H9 (cell line): ENCODE measurements at regions not wholly inside any gene's neighbourhood (a gene's known extent, or its start where the extent isn't known, plus 50 kb on each side); places are given as distances from the start of the nearest gene placed in this dataset.

Experiments
- DNase-seq: peaks from one replicate; pipeline ENCODE4 v3.0.0-alpha.2; 2017
- H2AFZ ChIP-seq: one replicate; pipeline ENCODE4 v1.6.1; 2013; ENCODE audit warnings: mild to moderate bottlenecking, low read length, control low read depth, moderate library complexity
- H2AK5ac ChIP-seq: 2 replicates; pipeline ENCODE4 v1.6.1; 2013; ENCODE audit warnings: low read length, control low read depth, mixed read lengths; ENCODE audit not compliant: insufficient read length
- H2BK120ac ChIP-seq: one replicate; pipeline ENCODE4 v1.6.1; 2013; ENCODE audit warnings: low read depth, mild to moderate bottlenecking, low read length, control low read depth, inconsistent platforms; ENCODE audit not compliant: poor library complexity, severe bottlenecking
- H2BK12ac ChIP-seq: 2 replicates; pipeline ENCODE4 v1.6.1; 2013; ENCODE audit warnings: low read length, control low read depth, mixed read lengths, low read depth; ENCODE audit not compliant: insufficient read length
- H2BK15ac ChIP-seq: 2 replicates; pipeline ENCODE4 v1.6.1; 2013; ENCODE audit warnings: low read depth, low read length, control low read depth
- H2BK20ac ChIP-seq: one replicate; pipeline ENCODE4 v1.6.1; 2013; ENCODE audit warnings: low read depth, mild to moderate bottlenecking, low read length, control low read depth, inconsistent platforms; ENCODE audit not compliant: poor library complexity, severe bottlenecking
- H2BK5ac ChIP-seq: 2 replicates; pipeline ENCODE4 v1.6.1; 2013; ENCODE audit warnings: low read length, control low read depth, mixed read lengths; ENCODE audit not compliant: insufficient read length
- H3K14ac ChIP-seq: 2 replicates; pipeline ENCODE4 v1.6.1; 2013; ENCODE audit warnings: low read length, control low read depth; ENCODE audit not compliant: insufficient read depth
- H3K18ac ChIP-seq: 2 replicates; pipeline ENCODE4 v1.6.1; 2013; ENCODE audit warnings: low read depth, mild to moderate bottlenecking, mixed read lengths, low read length, control low read depth; ENCODE audit not compliant: insufficient read length
- H3K23ac ChIP-seq: 2 replicates; pipeline ENCODE4 v1.6.1; 2013; ENCODE audit warnings: low read length, control low read depth, mixed read lengths, low read depth; ENCODE audit not compliant: insufficient read length
- H3K23me2 ChIP-seq: 2 replicates; pipeline ENCODE4 v1.6.1; 2013; ENCODE audit warnings: low read depth, mild to moderate bottlenecking, mixed read lengths, low read length, control low read depth; ENCODE audit not compliant: insufficient read length, poor library complexity, severe bottlenecking
- H3K27ac ChIP-seq: 2 replicates; pipeline ENCODE4 v1.5.1; 2013; ENCODE audit warnings: low read length, control low read depth, mixed read lengths, low read depth; ENCODE audit not compliant: insufficient read length
- H3K27me3 ChIP-seq: 2 replicates; pipeline ENCODE4 v1.6.1; 2013; ENCODE audit warnings: low read length, control low read depth, inconsistent platforms; ENCODE audit not compliant: insufficient read depth
- H3K4ac ChIP-seq: 2 replicates; pipeline ENCODE4 v1.6.1; 2013; ENCODE audit warnings: low read depth, mild to moderate bottlenecking, control low read depth, inconsistent platforms, low read length, moderate library complexity
- H3K4me1 ChIP-seq: 2 replicates; pipeline ENCODE4 v1.6.1; 2013; ENCODE audit warnings: low read length, control low read depth, inconsistent platforms; ENCODE audit not compliant: insufficient read depth
- H3K4me2 ChIP-seq: 2 replicates; pipeline ENCODE4 v1.6.1; 2013; ENCODE audit warnings: low read length, control low read depth, mixed read lengths; ENCODE audit not compliant: insufficient read length, insufficient read depth
- H3K56ac ChIP-seq: 2 replicates; pipeline ENCODE4 v1.6.1; 2013; ENCODE audit warnings: low read depth, mild to moderate bottlenecking, mixed read lengths, low read length, control low read depth; ENCODE audit not compliant: insufficient read length
- H3K79me1 ChIP-seq: 2 replicates; pipeline ENCODE4 v1.6.1; 2013; ENCODE audit warnings: low read depth, mild to moderate bottlenecking, moderate library complexity, low read length, control low read depth, inconsistent platforms; ENCODE audit not compliant: insufficient read depth, poor library complexity, severe bottlenecking
- H3K79me2 ChIP-seq: 2 replicates; pipeline ENCODE4 v1.6.1; 2013; ENCODE audit warnings: low read length, control low read depth, inconsistent platforms; ENCODE audit not compliant: insufficient read depth
- H3K9ac ChIP-seq: 2 replicates; pipeline ENCODE4 v1.6.1; 2013; ENCODE audit warnings: low read length, control low read depth, mixed read lengths; ENCODE audit not compliant: insufficient read length; ENCODE audit errors: extremely low read depth
- H3K9me3 ChIP-seq: one replicate; pipeline ENCODE4 v1.6.1; 2013; ENCODE audit warnings: low read depth, low read length, inconsistent platforms; ENCODE audit not compliant: control insufficient read depth
- H3T11ph ChIP-seq: one replicate; pipeline ENCODE4 v1.6.1; 2013; ENCODE audit warnings: mild to moderate bottlenecking, low read length, control low read depth, inconsistent platforms
- H4K20me1 ChIP-seq: one replicate; pipeline ENCODE4 v1.6.1; 2013; ENCODE audit not compliant: control insufficient read depth, insufficient read length, insufficient read depth
- H4K5ac ChIP-seq: 2 replicates; pipeline ENCODE4 v1.6.1; 2013; ENCODE audit warnings: low read depth, mild to moderate bottlenecking, mixed read lengths, low read length, control low read depth; ENCODE audit not compliant: insufficient read length
- H4K8ac ChIP-seq: replicated peaks from 2 replicates; pipeline ENCODE4 v1.6.1; 2013; ENCODE audit warnings: low read length, control low read depth, mixed read lengths, low read depth; ENCODE audit not compliant: insufficient read length
- H4K91ac ChIP-seq: 2 replicates; pipeline ENCODE4 v1.6.1; 2013; ENCODE audit warnings: low read depth, mild to moderate bottlenecking, moderate library complexity, mixed read lengths, low read length, control low read depth; ENCODE audit not compliant: insufficient read length
- H3K27ac Mint-ChIP-seq, 3 experiments: 2 replicates in 2 of 3; 3 replicates in 1 of 3; pipeline ENCODE4 v1.8.0; 2020 to 2021; ENCODE audit warnings: mixed read lengths in 3 of 3, mild to moderate bottlenecking in 1 of 3, moderate library complexity in 1 of 3
- H3K27me3 Mint-ChIP-seq: 2 replicates; pipeline ENCODE4 v1.8.0; 2021; ENCODE audit warnings: low read depth, mild to moderate bottlenecking, moderate library complexity, mixed read lengths
- H3K36me3 Mint-ChIP-seq, 3 experiments: 2 replicates in 2 of 3; 3 replicates in 1 of 3; pipeline ENCODE4 v1.8.0; 2020 to 2021; ENCODE audit warnings: low read depth in 3 of 3, mixed read lengths in 3 of 3; ENCODE audit not compliant: insufficient read depth in 1 of 3
- H3K4me1 Mint-ChIP-seq, 2 experiments: 2 replicates each; pipeline ENCODE4 v1.8.0; 2020; ENCODE audit warnings: mixed read lengths in 2 of 2
- H3K4me3 Mint-ChIP-seq, 2 experiments: 2 replicates in 1 of 2; 3 replicates in 1 of 2; pipeline ENCODE4 v1.8.0; 2020 to 2021; ENCODE audit warnings: mild to moderate bottlenecking in 2 of 2, mixed read lengths in 2 of 2, moderate library complexity in 1 of 2
- H3K9me3 Mint-ChIP-seq, 2 experiments: 2 replicates in 1 of 2; 3 replicates in 1 of 2; pipeline ENCODE4 v1.8.0; 2020; ENCODE audit warnings: mild to moderate bottlenecking in 2 of 2, mixed read lengths in 2 of 2, moderate library complexity in 1 of 2
- WGBS: extraction: QIAGEN DNeasy Blood & Tissue Kit; methylation state at CpG from one replicate; pipeline ENCODE4 v1.1.7; 2013; ENCODE audit warnings: missing lambda C conversion rate, low lambda C conversion rate, mixed read lengths; ENCODE audit not compliant: insufficient read length; ENCODE audit errors: extremely low coverage; 5-methylcytosine and 5-hydroxymethylcytosine counted together
- TF ChIP-seq, protein P1 (sequence below): fragments of 200-600 bp; sonication (generic); conservative IDR thresholded peaks from 3 replicates; pipeline ENCODE4 v1.8.0; 2021; ENCODE audit warnings: antibody characterized with exemption, mild to moderate bottlenecking

- Histone ChIP-seq H3K27ac (no peak overlapping the region), H3T11ph (no peak overlapping the region), H4K20me1 (no peaks in the 10 kb centered on the region), H2AK5ac (no peak overlapping the region), H3K4ac (no peak overlapping the region), H3K18ac (no peak overlapping the region), H2BK5ac (no peak overlapping the region), H4K5ac (no peak overlapping the region), H4K8ac (no peak overlapping the region), H3K4me1 (no peaks in the 10 kb centered on the region), H3K9ac (no peak overlapping the region), H3K79me1 (no peaks in the 10 kb centered on the region), H4K91ac (no peak overlapping the region), H2BK12ac (no peak overlapping the region), H3K9me3 (no peaks in the 10 kb centered on the region), H2BK15ac (no peak overlapping the region), H3K79me2 (no peaks in the 10 kb centered on the region), H3K14ac (no peak overlapping the region), H2AFZ (no peak overlapping the region), H2BK120ac (no peak overlapping the region), H3K23ac (no peak overlapping the region), H3K27me3 (no peaks in the 10 kb centered on the region), H3K23me2 (no peaks in the 10 kb centered on the region), H3K4me2 (no peak overlapping the region), H3K56ac (no peak overlapping the region), H2BK20ac (no peak overlapping the region)
- no peak overlapping the region for H3K4me3 Mint-ChIP-seq
- H3K27ac Mint-ChIP-seq: no peak overlapping the region
- H3K27me3 Mint-ChIP-seq: no peaks in the 10 kb centered on the region; the same call in 1 of the 2 replicates
- H3K9me3 Mint-ChIP-seq: peaks cover 11 to 15% of the 10 kb centered on the region in 2 experiments
- no peak for DNase-seq
- TF ChIP-seq, protein P1, sequence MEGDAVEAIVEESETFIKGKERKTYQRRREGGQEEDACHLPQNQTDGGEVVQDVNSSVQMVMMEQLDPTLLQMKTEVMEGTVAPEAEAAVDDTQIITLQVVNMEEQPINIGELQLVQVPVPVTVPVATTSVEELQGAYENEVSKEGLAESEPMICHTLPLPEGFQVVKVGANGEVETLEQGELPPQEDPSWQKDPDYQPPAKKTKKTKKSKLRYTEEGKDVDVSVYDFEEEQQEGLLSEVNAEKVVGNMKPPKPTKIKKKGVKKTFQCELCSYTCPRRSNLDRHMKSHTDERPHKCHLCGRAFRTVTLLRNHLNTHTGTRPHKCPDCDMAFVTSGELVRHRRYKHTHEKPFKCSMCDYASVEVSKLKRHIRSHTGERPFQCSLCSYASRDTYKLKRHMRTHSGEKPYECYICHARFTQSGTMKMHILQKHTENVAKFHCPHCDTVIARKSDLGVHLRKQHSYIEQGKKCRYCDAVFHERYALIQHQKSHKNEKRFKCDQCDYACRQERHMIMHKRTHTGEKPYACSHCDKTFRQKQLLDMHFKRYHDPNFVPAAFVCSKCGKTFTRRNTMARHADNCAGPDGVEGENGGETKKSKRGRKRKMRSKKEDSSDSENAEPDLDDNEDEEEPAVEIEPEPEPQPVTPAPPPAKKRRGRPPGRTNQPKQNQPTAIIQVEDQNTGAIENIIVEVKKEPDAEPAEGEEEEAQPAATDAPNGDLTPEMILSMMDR: no peak
- WGBS: no CpG with 5 or more reads among the region's 3 CpGs
- H3K4me1 Mint-ChIP-seq: no peaks in the 10 kb centered on the region
- peaks cover 0 to 12% (median 0%) of the 10 kb centered on the region in 3 experiments; a peak in 1 of 7 replicates for H3K36me3 Mint-ChIP-seq
These were observed 154.3 kb upstream of the CXCL12 start for GRCh38 chr10:44539178-44539577.
